GM19043 (cell line): ENCODE measurements at regions not wholly inside any gene's neighbourhood (a gene's known extent, or its start where the extent isn't known, plus 50 kb on each side); places are given as distances from the start of the nearest gene placed in this dataset.
"Not testable (repeated sequence)": the region's sequence is repeated elsewhere in the genome, so short reads cannot be mapped to it uniquely, and the experiment has no call there.

Experiments used
- ATAC-seq: cut with Tn5 transposase; IDR thresholded peaks from one replicate; pipeline ENCODE4 v1.9.1; 2021; ENCODE audit warnings: low read depth; ENCODE audit not compliant: unreplicated experiment

GRCh38 chr13:79898202-79898826 is 417.4 kb downstream of the NDFIP2 start:
- ATAC-seq: no peak

DNA sequence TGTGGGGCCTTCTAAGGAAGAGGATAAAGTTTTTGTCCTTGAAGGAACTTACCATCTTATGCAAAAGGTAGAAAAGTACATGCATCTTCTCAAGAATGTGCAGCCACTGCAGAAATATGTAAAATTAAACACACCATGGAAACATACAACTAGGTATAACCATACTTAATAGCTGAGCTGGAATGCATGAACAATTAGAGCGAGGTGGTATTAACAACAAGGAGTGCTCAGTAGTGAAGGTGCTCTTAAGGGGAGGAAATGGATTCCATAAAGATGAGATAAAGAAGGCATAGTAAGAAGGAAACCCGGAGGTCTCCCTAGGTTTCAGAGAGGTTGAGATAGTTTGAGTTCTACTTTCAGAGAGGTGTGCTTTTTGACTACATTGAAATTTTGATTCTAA is 415.9 kb downstream of the NDFIP2 start:
- ATAC-seq: no peak

- ATAC-seq: no peak
Observed at GRCh38 chr13:79895416-79895815, 414.5 kb downstream of the NDFIP2 start.

- not testable (repeated sequence) for ATAC-seq
Observed at GRCh38 chr13:79887278-79887677, 406.3 kb downstream of the NDFIP2 start.

- no peak for ATAC-seq
Observed at GRCh38 chr13:79886601-79887000, 405.6 kb downstream of the NDFIP2 start.

GRCh38 chr13:79884890-79885289 is 403.9 kb downstream of the NDFIP2 start:
- ATAC-seq: no peak

- ATAC-seq: no peak
Observed at GRCh38 chr13:79883216-79883615, 402.3 kb downstream of the NDFIP2 start.

DNA sequence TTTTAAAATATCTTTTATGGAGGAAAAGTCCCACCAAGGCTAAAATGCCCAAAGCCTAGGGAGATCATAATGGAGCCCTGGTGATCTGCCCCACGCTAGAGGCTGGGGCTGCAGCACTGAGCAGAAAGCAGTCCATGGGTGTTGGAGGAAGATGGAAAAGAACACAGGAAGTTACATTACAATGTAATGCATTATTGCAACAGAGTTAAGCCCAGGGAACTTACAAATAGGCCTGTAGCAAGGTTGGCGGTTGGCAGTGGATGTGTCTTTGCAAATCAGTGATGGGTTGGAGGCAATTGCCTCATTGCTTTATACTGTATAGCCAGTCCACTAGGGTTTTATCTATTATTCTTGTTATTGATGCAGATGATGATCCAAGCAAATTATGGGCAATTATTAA is 399.9 kb downstream of the NDFIP2 start:
- no peak for ATAC-seq

GRCh38 chr13:79874396-79875360 is 393.7 kb downstream of the NDFIP2 start:
- ATAC-seq: no peak

DNA sequence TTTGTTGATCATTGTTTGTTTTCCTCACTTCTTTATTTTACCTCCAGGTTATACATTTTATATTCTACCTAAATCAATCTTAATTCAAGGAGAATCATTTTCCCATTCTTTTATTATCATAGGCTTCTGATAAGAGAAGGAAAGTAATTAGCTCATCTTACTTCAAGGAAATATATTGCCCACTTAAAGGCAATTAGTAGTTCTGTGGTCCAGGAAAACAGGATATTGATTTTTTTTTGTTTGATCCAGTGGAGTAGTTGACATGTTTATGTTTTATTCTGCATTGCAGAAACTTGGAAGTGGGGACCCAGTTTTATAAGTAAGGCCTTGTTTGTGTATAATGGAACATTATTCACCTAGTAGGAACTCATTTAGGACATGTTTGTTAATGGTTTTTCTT is 390.6 kb downstream of the NDFIP2 start:
- no peak for ATAC-seq

GRCh38 chr13:79870766-79871165 is 389.8 kb downstream of the NDFIP2 start:
- no peak for ATAC-seq

- no peak for ATAC-seq
Observed at GRCh38 chr13:79870123-79870522, 389.2 kb downstream of the NDFIP2 start.

DNA sequence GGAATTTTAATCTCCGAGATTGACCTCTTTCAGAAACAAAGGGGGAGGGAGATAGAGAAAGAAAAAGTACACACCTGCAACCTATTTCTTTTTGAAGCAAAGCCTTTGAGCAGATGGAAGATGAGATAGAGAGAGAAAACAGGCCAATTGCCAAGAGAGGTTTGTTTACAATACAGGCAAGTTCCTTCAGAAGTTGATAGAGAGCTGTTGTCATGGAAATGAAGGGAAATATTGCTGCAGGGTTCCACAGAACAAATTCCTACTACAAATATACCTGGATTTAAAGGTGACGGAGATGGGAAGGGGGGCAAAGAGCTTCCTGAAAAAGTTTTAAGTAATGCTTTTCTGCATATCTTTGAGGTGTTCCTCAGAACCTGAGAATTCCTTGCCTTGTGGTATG is 388.4 kb downstream of the NDFIP2 start:
- ATAC-seq: no peak

DNA sequence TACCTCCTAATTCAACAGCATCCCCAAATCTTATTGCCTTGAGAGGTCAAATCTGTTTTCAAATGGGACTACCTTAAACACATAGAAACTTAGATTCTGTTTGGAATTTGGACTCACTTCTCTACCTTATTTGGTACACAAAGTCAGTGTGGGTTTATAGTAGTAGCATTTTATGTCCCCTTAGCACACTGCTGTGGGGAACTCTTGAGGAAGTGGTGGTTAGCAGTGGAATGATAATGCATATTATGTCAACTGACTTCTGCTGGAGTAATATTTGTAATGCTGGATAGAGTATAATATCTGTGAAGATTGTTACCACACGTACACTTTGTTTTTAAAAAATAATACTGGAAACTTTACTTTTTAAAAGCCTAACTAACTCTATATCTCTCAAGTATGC is 386.3 kb downstream of the NDFIP2 start:
- no peak for ATAC-seq

- no peak for ATAC-seq
Observed at GRCh38 chr13:79866436-79866835, 385.5 kb downstream of the NDFIP2 start.

GRCh38 chr13:79862515-79862914 is 381.6 kb downstream of the NDFIP2 start:
- ATAC-seq: no peak

- ATAC-seq: no peak
Observed at GRCh38 chr13:79861731-79862130, 380.8 kb downstream of the NDFIP2 start.

DNA sequence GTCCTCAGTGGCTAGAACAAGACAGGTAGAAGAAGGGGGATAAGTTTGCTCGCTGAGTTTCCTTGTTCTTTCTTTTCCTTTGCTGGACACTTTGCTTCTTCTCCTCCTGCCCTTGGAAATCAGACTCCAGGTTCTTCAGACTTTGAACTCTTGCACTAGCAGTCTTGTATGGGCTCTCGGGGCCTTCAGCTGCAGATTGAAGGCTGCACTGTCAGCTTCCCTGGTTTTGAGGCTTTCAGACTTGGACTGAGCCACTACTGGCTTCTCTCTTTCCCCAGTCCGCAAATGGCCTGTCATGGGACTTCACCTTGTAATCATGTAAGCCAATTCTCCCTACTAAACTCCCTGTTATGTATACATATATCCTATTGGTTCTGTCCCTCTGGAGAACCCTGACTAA is 379.8 kb downstream of the NDFIP2 start:
- no peak for ATAC-seq

- no peak for ATAC-seq
Observed at GRCh38 chr13:79859756-79860155, 378.8 kb downstream of the NDFIP2 start.

DNA sequence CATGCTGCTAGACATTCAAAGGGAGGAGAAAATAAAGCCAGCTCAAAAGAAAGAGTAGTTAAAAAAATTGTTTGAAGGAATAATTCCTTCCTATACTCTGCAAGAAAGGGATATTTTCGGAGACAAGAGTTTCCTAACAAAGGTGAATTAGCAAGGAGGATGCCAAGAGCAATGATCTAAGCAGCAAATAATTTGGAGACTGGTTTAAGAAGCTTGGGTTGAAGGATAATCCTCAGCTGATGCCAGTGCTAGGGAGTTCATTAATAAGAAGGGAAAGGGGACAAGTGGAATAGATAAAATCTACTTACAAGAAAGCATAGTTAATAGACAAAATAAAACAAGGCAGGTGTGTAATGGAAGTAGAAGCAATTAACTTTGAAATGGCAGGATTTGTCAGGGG is 372.3 kb downstream of the NDFIP2 start:
- ATAC-seq: no peak

- ATAC-seq: no peak
Observed at GRCh38 chr13:79851318-79851717, 370.4 kb downstream of the NDFIP2 start.
